ENCODE measurements at regions not wholly inside any gene's neighbourhood (a gene's known extent, or its start where the extent isn't known, plus 50 kb on each side); places are given as distances from the start of the nearest gene placed in this dataset.

GRCh38 chr16:86199871-86200695, 301.1 kb downstream of the IRF8 start:
- DNase-seq (ENCODE audit: low spot score) = no peak
- no peak for TF ChIP-seq CTCF (IDR thresholded peaks at IDR 0.05; ENCODE audit: extremely low read depth, insufficient read depth, missing control alignments)
- in situ Hi-C loops (cut with MboI; ENCODE audit: low pct_unique_long_range_greater_than_20kb, low sequenced_read_pairs, unreplicated experiment) = no loop called here

- DNase-seq (ENCODE audit: low spot score) = no peak
- in situ Hi-C loops (cut with MboI; ENCODE audit: low pct_unique_long_range_greater_than_20kb, low sequenced_read_pairs, unreplicated experiment) = no loop called here
- no peak for TF ChIP-seq CTCF (IDR thresholded peaks at IDR 0.05; ENCODE audit: extremely low read depth, insufficient read depth, missing control alignments)
These were observed 301.8 kb downstream of the IRF8 start for GRCh38 chr16:86200722-86201121.

- in situ Hi-C loops (cut with MboI; ENCODE audit: low pct_unique_long_range_greater_than_20kb, low sequenced_read_pairs, unreplicated experiment) = no loop called here
- TF ChIP-seq CTCF (IDR thresholded peaks at IDR 0.05; ENCODE audit: extremely low read depth, insufficient read depth, missing control alignments) = no peak
These were observed 302.8 kb downstream of the IRF8 start for GRCh38 chr16:86201746-86202145.

GRCh38 chr16:86202267-86202666, 303.3 kb downstream of the IRF8 start:
- in situ Hi-C loops (cut with MboI; ENCODE audit: low pct_unique_long_range_greater_than_20kb, low sequenced_read_pairs, unreplicated experiment) = no loop called here
- TF ChIP-seq CTCF (IDR thresholded peaks at IDR 0.05; ENCODE audit: extremely low read depth, insufficient read depth, missing control alignments) = no peak
- no peak for DNase-seq (ENCODE audit: low spot score)

More at GRCh38 chr16:86201746-86202145, 302.8 kb downstream of the IRF8 start:
- DNase-seq (ENCODE audit: low spot score) = no peak

- no peak for TF ChIP-seq CTCF (IDR thresholded peaks at IDR 0.05; ENCODE audit: extremely low read depth, insufficient read depth, missing control alignments)
- in situ Hi-C loops (cut with MboI; ENCODE audit: low pct_unique_long_range_greater_than_20kb, low sequenced_read_pairs, unreplicated experiment) = no loop called here
- no peak for DNase-seq (ENCODE audit: low spot score)
These were observed 303.9 kb downstream of the IRF8 start for GRCh38 chr16:86202760-86203426.

GRCh38 chr16:86203557-86204275, 304.8 kb downstream of the IRF8 start:
- TF ChIP-seq CTCF (IDR thresholded peaks at IDR 0.05; ENCODE audit: extremely low read depth, insufficient read depth, missing control alignments) = no peak
- in situ Hi-C loops (cut with MboI; ENCODE audit: low pct_unique_long_range_greater_than_20kb, low sequenced_read_pairs, unreplicated experiment) = no loop called here
- DNase-seq (ENCODE audit: low spot score) = no peak

All from GM13977 (cell line).